ENCODE measurements at regions not wholly inside any gene's neighbourhood (a gene's known extent, or its start where the extent isn't known, plus 50 kb on each side); places are given as distances from the start of the nearest gene placed in this dataset.
"Not testable (repeated sequence)": the region's sequence is repeated elsewhere in the genome, so short reads cannot be mapped to it uniquely, and the experiment has no call there.

DNA sequence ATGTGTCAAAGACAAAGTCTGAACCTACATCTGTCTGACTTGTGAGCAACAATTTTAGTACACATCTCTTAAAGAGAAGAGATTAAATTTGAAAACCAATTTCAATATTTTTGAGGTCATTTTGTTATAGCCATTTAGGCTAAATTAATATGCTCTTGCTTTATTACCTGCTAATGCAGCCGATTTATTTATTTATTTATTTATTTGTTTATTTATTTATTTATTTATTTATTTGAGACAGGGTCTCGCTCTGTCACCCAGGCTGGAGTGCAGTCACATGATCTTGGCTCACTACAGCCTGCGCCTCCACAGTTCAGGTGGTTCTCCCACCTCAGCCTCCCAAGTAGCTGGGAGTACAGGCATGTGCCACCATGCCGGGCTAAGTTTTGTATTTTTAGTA is 232.7 kb upstream of the CHD1 start:
- TF ChIP-seq POLR2A, POLR2AphosphoS5 (IDR thresholded peaks at IDR 0.05; ENCODE audit: low read depth, low read length): not testable (repeated sequence)
